ENCODE measurements at regions not wholly inside any gene's neighbourhood (a gene's known extent, or its start where the extent isn't known, plus 50 kb on each side); places are given as distances from the start of the nearest gene placed in this dataset.

- RAD21 ChIA-PET (ENCODE audit: low non-redundant PET in 1 of 2, low total read pairs in 2 of 2, uncharacterized antibody in 2 of 2, unreplicated experiment in 2 of 2), result no interaction called here
- BruUV-seq (replicated peaks), result no TSS peak
- intact Hi-C loops (cut with micrococcal nuclease), result no loop called here
These were observed 1808.8 kb upstream of the ACO1 start for GRCh38 chr9:30575691-30576090.

GRCh38 chr9:30579810-30580209 is 1804.6 kb upstream of the ACO1 start:
- BruUV-seq (replicated peaks), result no TSS peak
- no peak for TF ChIP-seq JUND (IDR thresholded peaks at IDR 0.05)
- Histone ChIP-seq H3K36me3 (ENCODE audit: control insufficient read depth in 1 of 2, insufficient read depth in 2 of 2, low read length in 2 of 2) (no peaks in the 10 kb centered on the region), H3K9me3 (ENCODE audit: control insufficient read depth in 1 of 2, insufficient read depth in 1 of 2, low read depth in 1 of 2, low read length in 2 of 2) (no peaks in the 10 kb centered on the region), H4K20me1 (ENCODE audit: insufficient read depth) (no peaks in the 10 kb centered on the region), H3K9ac (ENCODE audit: low read length) (no peak overlapping the region), H3K79me2 (ENCODE audit: insufficient read depth, low read length) (no peaks in the 10 kb centered on the region), H3K9me2 (ENCODE audit: insufficient read depth) (no peaks in the 10 kb centered on the region), H3K4me3 (replicated peaks in 1 of 2; ENCODE audit: low read depth in 1 of 2, low read length in 2 of 2) (no peak overlapping the region), H3K27ac (ENCODE audit: low read depth, low read length) (no peak overlapping the region), H3K27me3 (ENCODE audit: insufficient read depth, low read length) (no peaks in the 10 kb centered on the region), H2AFZ (ENCODE audit: low read depth, low read length, poor library complexity, severe bottlenecking) (no peak overlapping the region), H3K4me1 (ENCODE audit: control insufficient read depth in 1 of 2, insufficient read depth in 2 of 2, low read length in 2 of 2) (no peaks in the 10 kb centered on the region), H3K4me2 (ENCODE audit: low read length) (no peak overlapping the region)
- POLR2A ChIA-PET, result no interaction called here
- intact Hi-C loops (cut with micrococcal nuclease), result no loop called here
- no peak for DNase-seq (ENCODE audit: low read depth, low spot score)
- CTCF ChIA-PET, result no interaction called here
- RAD21 ChIA-PET (ENCODE audit: low non-redundant PET in 1 of 2, low total read pairs in 2 of 2, uncharacterized antibody in 2 of 2, unreplicated experiment in 2 of 2), result no interaction called here
- ATAC-seq, result no peak

More at GRCh38 chr9:30575691-30576090, 1808.8 kb upstream of the ACO1 start:
- H3K4me3 ChIP-seq (replicated peaks in 1 of 2; ENCODE audit: low read depth in 1 of 2, low read length in 2 of 2), result no peak overlapping the region
- no peaks in the 10 kb centered on the region for H3K4me1 ChIP-seq (ENCODE audit: control insufficient read depth in 1 of 2, insufficient read depth in 2 of 2, low read length in 2 of 2)
- H3K79me2 ChIP-seq (ENCODE audit: insufficient read depth, low read length), result no peaks in the 10 kb centered on the region
- no peaks in the 10 kb centered on the region; a peak in 1 of 4 replicates for H3K9me3 ChIP-seq (ENCODE audit: control insufficient read depth in 1 of 2, insufficient read depth in 1 of 2, low read depth in 1 of 2, low read length in 2 of 2)
- ATAC-seq, result no peak
- ChIA-PET POLR2A (no interaction called here), CTCF (no interaction called here)
- H3K9ac ChIP-seq (ENCODE audit: low read length), result no peak overlapping the region
- H3K27me3 ChIP-seq (ENCODE audit: insufficient read depth, low read length), result no peaks in the 10 kb centered on the region
- H3K36me3 ChIP-seq (ENCODE audit: control insufficient read depth in 1 of 2, insufficient read depth in 2 of 2, low read length in 2 of 2), result no peaks in the 10 kb centered on the region
- TF ChIP-seq ELF1 (IDR thresholded peaks at IDR 0.05; ENCODE audit: borderline replicate concordance, low read depth), result no peak
- no peak for TF ChIP-seq FOSL1 (IDR thresholded peaks at IDR 0.05; ENCODE audit: low read depth)
- TF ChIP-seq SP1 (IDR thresholded peaks at IDR 0.05; ENCODE audit: low read depth), result no peak
- TF ChIP-seq ZBTB33 (IDR thresholded peaks at IDR 0.05; ENCODE audit: extremely low read depth, insufficient replicate concordance, low read length), result no peak
- H3K9me2 ChIP-seq (ENCODE audit: insufficient read depth), result no peaks in the 10 kb centered on the region
- no peak overlapping the region for H3K4me2 ChIP-seq (ENCODE audit: low read length)
- no peak for DNase-seq (ENCODE audit: low read depth, low spot score)
- H2AFZ ChIP-seq (ENCODE audit: low read depth, low read length, poor library complexity, severe bottlenecking), result no peak overlapping the region
- H4K20me1 ChIP-seq (ENCODE audit: insufficient read depth), result no peaks in the 10 kb centered on the region
- no peak overlapping the region for H3K27ac ChIP-seq (ENCODE audit: low read depth, low read length)
